Loucy (cell line): ENCODE measurements at regions not wholly inside any gene's neighbourhood (a gene's known extent, or its start where the extent isn't known, plus 50 kb on each side); places are given as distances from the start of the nearest gene placed in this dataset.
"Not testable (repeated sequence)": the region's sequence is repeated elsewhere in the genome, so short reads cannot be mapped to it uniquely, and the experiment has no call there.

Experiments
- H2AFZ ChIP-seq: fragments of 200-600 bp; sonication (generic); 2 replicates; pipeline ENCODE4 v1.6.0; 2016; ENCODE audit warnings: antibody characterized with exemption, mild to moderate bottlenecking, low read length, moderate library complexity
- H3F3A ChIP-seq: fragments of 200-600 bp; 2 replicates; pipeline ENCODE4 v1.6.0; 2016; ENCODE audit warnings: antibody characterized with exemption, low read depth, mild to moderate bottlenecking
- H3K27me3 ChIP-seq: fragments of 200-600 bp; sonication (generic); 2 replicates; pipeline ENCODE4 v1.6.1; 2014; ENCODE audit warnings: low read length, mild to moderate bottlenecking; ENCODE audit not compliant: insufficient read depth, poor library complexity, severe bottlenecking
- H3K36me3 ChIP-seq: fragments of 200-600 bp; sonication (generic); 2 replicates; pipeline ENCODE4 v1.6.1; 2016; ENCODE audit warnings: low read length; ENCODE audit not compliant: insufficient read depth
- H3K4me1 ChIP-seq: fragments of 200-600 bp; sonication (generic); 2 replicates; pipeline ENCODE4 v1.5.1; 2014; ENCODE audit warnings: low read length, mild to moderate bottlenecking; ENCODE audit not compliant: insufficient read depth, poor library complexity, severe bottlenecking
- H3K4me2 ChIP-seq: fragments of 200-600 bp; sonication (generic); 2 replicates; pipeline ENCODE4 v1.6.0; 2014; ENCODE audit warnings: antibody characterized with exemption, low read length, low read depth, mild to moderate bottlenecking; ENCODE audit not compliant: poor library complexity, severe bottlenecking
- H3K4me3 ChIP-seq: fragments of 200-600 bp; sonication (generic); 2 replicates; pipeline ENCODE4 v1.5.1; 2014; ENCODE audit warnings: low read length, mild to moderate bottlenecking, mixed read lengths; ENCODE audit not compliant: poor library complexity, severe bottlenecking
- H3K79me2 ChIP-seq: fragments of 200-600 bp; sonication (generic); 2 replicates; pipeline ENCODE4 v1.6.1; 2014; ENCODE audit warnings: low read length; ENCODE audit not compliant: insufficient read depth
- H3K9ac ChIP-seq: fragments of 200-600 bp; sonication (generic); 2 replicates; pipeline ENCODE4 v1.6.0; 2014; ENCODE audit warnings: mild to moderate bottlenecking, low read depth, low read length, moderate library complexity; ENCODE audit not compliant: poor library complexity, severe bottlenecking
- H3K9me2 ChIP-seq: fragments of 200-600 bp; sonication (generic); replicated peaks from 2 replicates; pipeline ENCODE4 v1.6.1; 2016; ENCODE audit warnings: low read depth, low read length, mixed read lengths
- H3K9me3 ChIP-seq: fragments of 200-600 bp; sonication (generic); 2 replicates; pipeline ENCODE4 v1.6.1; 2014; ENCODE audit warnings: mild to moderate bottlenecking, antibody characterized with exemption, low read length, low read depth; ENCODE audit not compliant: insufficient read depth
- H4K20me1 ChIP-seq: fragments of 200-600 bp; sonication (generic); 2 replicates; pipeline ENCODE4 v1.6.0; 2014; ENCODE audit warnings: antibody characterized with exemption, low read length, mild to moderate bottlenecking; ENCODE audit not compliant: insufficient read depth, poor library complexity, severe bottlenecking
- CTCF ChIP-seq: fragments of 200-600 bp; sonication (generic); conservative IDR thresholded peaks from 2 replicates; pipeline ENCODE4 v1.5.1; 2014; ENCODE audit warnings: mild to moderate bottlenecking, antibody characterized with exemption, low read length
- EZH2phosphoT487 ChIP-seq: fragments of 200-600 bp; IDR thresholded peaks from 2 replicates; pipeline ENCODE4 v1.6.1; 2018; ENCODE audit warnings: antibody characterized with exemption, mild to moderate bottlenecking, moderate library complexity, borderline replicate concordance

DNA sequence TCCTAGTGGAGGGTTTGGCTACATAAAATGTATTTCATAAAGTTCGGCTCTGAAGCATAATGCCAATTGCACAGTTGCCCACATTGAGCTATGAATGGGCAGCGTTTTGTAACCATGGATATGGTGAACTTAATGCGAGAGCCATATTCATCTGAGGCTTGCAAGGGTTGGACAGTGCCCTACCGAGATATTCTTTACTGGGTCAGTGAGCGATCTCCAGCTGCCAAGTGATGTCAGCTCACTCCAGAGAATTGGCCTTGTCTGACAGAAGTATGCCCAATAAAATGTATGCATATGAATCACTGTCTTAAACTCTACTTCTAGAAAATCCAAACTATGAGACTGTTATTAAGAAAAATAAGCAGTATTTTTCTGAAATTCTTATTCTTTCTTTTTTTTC is 719.6 kb upstream of the CDH18 start:
- H3K4me3 ChIP-seq, H2AFZ ChIP-seq, H4K20me1 ChIP-seq, H3K9ac ChIP-seq, H3K4me2 ChIP-seq, H3K36me3 ChIP-seq, H3K9me2 ChIP-seq, H3K27me3 ChIP-seq, H3K79me2 ChIP-seq, H3F3A ChIP-seq, H3K9me3 ChIP-seq, H3K4me1 ChIP-seq: not testable (repeated sequence)

- Histone ChIP-seq H3K27me3 (no peaks in the 10 kb centered on the region), H3K9me2 (no peaks in the 10 kb centered on the region), H4K20me1 (no peaks in the 10 kb centered on the region), H3K4me3 (no peak overlapping the region), H3K79me2 (no peaks in the 10 kb centered on the region), H3K36me3 (no peaks in the 10 kb centered on the region), H2AFZ (no peak overlapping the region), H3F3A (no peaks in the 10 kb centered on the region), H3K4me2 (no peak overlapping the region), H3K4me1 (no peaks in the 10 kb centered on the region), H3K9ac (no peak overlapping the region), H3K9me3 (no peaks in the 10 kb centered on the region)
- TF ChIP-seq CTCF (no peak), EZH2phosphoT487 (no peak)
Measured at GRCh38 chr5:20694121-20694520, 706.1 kb upstream of the CDH18 start.

DNA sequence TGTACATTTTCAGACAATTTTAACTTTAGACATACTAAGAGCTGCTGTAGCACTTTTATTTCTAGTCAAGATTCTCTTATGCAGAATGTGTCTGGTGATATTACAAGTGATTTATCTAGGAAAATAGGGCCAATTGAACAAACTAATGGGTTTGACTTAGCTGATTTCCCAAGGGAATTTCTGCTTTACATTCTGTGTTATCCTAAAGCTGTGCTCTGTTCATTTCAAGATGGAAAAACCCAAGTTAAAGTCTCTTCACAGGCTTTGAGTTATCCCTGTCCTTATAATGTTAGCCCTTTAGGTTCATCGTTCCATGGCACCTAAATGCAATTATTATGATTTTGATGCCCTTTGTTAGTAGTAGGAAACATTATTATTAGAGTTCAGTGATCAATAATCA is 704.9 kb upstream of the CDH18 start:
- H3K9me3 ChIP-seq: no peaks in the 10 kb centered on the region
- no peaks in the 10 kb centered on the region for H3K79me2 ChIP-seq
- no peak overlapping the region for H3K4me2 ChIP-seq
- no peaks in the 10 kb centered on the region for H3K27me3 ChIP-seq
- H4K20me1 ChIP-seq: no peaks in the 10 kb centered on the region
- no peak for TF ChIP-seq CTCF
- TF ChIP-seq EZH2phosphoT487: no peak
- H3K36me3 ChIP-seq: no peaks in the 10 kb centered on the region
- H3K4me1 ChIP-seq: no peaks in the 10 kb centered on the region
- H2AFZ ChIP-seq: no peak overlapping the region
- H3F3A ChIP-seq: no peaks in the 10 kb centered on the region
- no peaks in the 10 kb centered on the region for H3K9me2 ChIP-seq
- H3K4me3 ChIP-seq: no peak overlapping the region
- H3K9ac ChIP-seq: no peak overlapping the region

DNA sequence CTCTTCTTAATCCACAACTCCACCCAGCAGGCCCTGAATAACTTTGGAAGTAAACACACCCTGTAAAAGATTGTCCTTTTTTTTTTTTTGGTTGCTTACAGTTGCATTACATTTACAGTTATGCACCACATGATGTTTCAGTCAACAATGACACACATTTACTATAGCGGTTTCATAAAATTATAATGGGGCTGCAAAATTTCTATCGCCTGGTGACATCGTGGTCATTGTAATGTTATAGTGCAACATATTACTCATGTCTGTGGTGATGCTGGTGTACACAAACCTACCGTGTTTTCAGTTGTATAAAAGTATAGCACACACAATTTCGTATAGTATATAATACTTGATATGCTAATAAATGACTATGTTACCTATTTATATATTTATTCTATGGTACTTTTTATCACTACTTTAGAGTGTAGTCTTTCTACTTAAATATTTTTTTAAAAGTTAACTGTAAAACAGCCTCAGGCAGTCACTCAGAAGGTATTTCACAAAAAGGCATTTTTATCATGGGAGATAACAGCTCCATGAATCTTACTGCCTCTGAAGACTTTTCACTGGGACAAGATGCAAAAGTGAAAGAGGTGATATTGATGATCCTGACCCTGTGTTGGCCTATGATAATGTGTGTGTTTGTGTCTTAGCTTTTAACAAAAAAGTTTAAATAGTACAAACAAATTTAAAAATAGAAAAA is 695.4 kb upstream of the CDH18 start:
- H3K4me2 ChIP-seq: no peak overlapping the region
- no peak overlapping the region for H3K4me3 ChIP-seq
- no peaks in the 10 kb centered on the region for H3K4me1 ChIP-seq
- TF ChIP-seq EZH2phosphoT487 (no peak), CTCF (no peak)
- H3K36me3 ChIP-seq: no peaks in the 10 kb centered on the region
- H3K27me3 ChIP-seq: no peaks in the 10 kb centered on the region
- H3K9ac ChIP-seq: no peak overlapping the region
- H3K79me2 ChIP-seq: no peaks in the 10 kb centered on the region
- no peaks in the 10 kb centered on the region for H3F3A ChIP-seq
- H4K20me1 ChIP-seq: no peaks in the 10 kb centered on the region
- H2AFZ ChIP-seq: no peak overlapping the region
- H3K9me2 ChIP-seq: no peaks in the 10 kb centered on the region
- H3K9me3 ChIP-seq: no peaks in the 10 kb centered on the region
